ENCODE measurements at regions not wholly inside any gene's neighbourhood (a gene's known extent, or its start where the extent isn't known, plus 50 kb on each side); places are given as distances from the start of the nearest gene placed in this dataset.

DNA sequence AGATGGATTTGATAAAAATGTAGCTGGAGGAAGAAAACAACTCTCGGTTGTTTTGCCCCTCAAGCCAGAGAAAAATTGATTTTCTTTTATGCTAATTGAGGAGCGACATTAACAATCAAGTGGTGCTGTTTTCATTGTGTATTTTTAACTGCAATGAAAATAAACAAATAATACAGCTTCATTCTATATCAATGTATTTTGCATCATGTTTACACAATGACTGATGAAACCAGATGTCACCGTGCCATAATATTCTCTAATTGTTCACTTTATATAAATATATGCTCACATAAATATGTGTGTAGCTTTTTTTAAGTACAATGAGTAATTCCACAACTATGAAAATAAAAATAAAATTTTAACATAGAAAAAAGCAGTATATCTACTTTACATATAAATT lies 139.0 kb upstream of the PRDM9 start:
- DNase-seq: no peak
- Histone ChIP-seq H3K4me1 (no peaks in the 10 kb centered on the region), H3K36me3 (ENCODE audit: control insufficient read depth, insufficient read depth, low read length) (no peaks in the 10 kb centered on the region), H3K9me3 (no peaks in the 10 kb centered on the region), H3K27me3 (replicated peaks; ENCODE audit: control insufficient read depth, insufficient read depth, low read length) (no peaks in the 10 kb centered on the region), H3K4me3 (ENCODE audit: low read depth, low read length) (no peak overlapping the region)
- BruUV-seq (replicated peaks): no TSS peak
- intact Hi-C loops (cut with micrococcal nuclease; ENCODE audit: unreplicated experiment): no loop called here
- Mint-ChIP-seq H3K9me3 (ENCODE audit: unreplicated experiment) (no peaks in the 10 kb centered on the region), H3K27ac (ENCODE audit: unreplicated experiment) (no peak overlapping the region), H3K27me3 (ENCODE audit: insufficient read depth, unreplicated experiment) (no peaks in the 10 kb centered on the region), H3K36me3 (ENCODE audit: insufficient read depth, unreplicated experiment) (no peaks in the 10 kb centered on the region), H3K4me1 (ENCODE audit: low read depth, unreplicated experiment) (no peaks in the 10 kb centered on the region), H3K4me3 (ENCODE audit: unreplicated experiment) (no peak overlapping the region)
- POLR2A ChIA-PET: no interaction called here
- TF ChIP-seq, protein P1, sequence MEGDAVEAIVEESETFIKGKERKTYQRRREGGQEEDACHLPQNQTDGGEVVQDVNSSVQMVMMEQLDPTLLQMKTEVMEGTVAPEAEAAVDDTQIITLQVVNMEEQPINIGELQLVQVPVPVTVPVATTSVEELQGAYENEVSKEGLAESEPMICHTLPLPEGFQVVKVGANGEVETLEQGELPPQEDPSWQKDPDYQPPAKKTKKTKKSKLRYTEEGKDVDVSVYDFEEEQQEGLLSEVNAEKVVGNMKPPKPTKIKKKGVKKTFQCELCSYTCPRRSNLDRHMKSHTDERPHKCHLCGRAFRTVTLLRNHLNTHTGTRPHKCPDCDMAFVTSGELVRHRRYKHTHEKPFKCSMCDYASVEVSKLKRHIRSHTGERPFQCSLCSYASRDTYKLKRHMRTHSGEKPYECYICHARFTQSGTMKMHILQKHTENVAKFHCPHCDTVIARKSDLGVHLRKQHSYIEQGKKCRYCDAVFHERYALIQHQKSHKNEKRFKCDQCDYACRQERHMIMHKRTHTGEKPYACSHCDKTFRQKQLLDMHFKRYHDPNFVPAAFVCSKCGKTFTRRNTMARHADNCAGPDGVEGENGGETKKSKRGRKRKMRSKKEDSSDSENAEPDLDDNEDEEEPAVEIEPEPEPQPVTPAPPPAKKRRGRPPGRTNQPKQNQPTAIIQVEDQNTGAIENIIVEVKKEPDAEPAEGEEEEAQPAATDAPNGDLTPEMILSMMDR (IDR thresholded peaks at IDR 0.05; ENCODE audit: insufficient read depth in 1 of 2, low read depth in 1 of 2, low read length in 1 of 2, severe bottlenecking in 1 of 2, unreplicated experiment in 1 of 2): no peak
- CTCF ChIA-PET: no interaction called here

DNA sequence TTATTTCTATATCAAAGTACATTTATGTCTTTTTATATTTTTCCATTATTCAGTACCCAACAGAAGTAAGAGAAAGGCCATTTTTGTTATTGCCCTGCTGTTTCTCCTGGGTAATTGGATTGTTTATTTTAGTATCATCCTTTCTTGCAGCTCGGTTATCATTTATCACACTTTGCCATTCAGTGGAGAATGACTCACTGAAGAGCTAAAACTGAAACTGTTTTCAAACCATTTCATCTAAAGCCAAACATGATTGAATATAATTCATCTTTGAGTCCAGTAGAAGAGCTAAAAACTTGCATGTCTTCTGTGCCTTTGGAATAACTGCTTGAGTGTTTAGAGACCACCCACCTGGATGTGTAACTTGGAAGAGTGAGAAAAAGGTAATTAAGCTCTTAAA lies 139.5 kb upstream of the PRDM9 start:
- POLR2A ChIA-PET: no interaction called here
- Histone ChIP-seq H3K36me3 (ENCODE audit: control insufficient read depth, insufficient read depth, low read length) (no peaks in the 10 kb centered on the region), H3K4me3 (ENCODE audit: low read depth, low read length) (no peak overlapping the region), H3K27me3 (replicated peaks; ENCODE audit: control insufficient read depth, insufficient read depth, low read length) (no peaks in the 10 kb centered on the region), H3K4me1 (no peaks in the 10 kb centered on the region), H3K9me3 (no peaks in the 10 kb centered on the region)
- CTCF ChIA-PET: no interaction called here
- BruUV-seq (replicated peaks): no TSS peak
- Mint-ChIP-seq H3K36me3 (ENCODE audit: insufficient read depth, unreplicated experiment) (no peaks in the 10 kb centered on the region), H3K27ac (ENCODE audit: unreplicated experiment) (no peak overlapping the region), H3K4me1 (ENCODE audit: low read depth, unreplicated experiment) (no peaks in the 10 kb centered on the region), H3K27me3 (ENCODE audit: insufficient read depth, unreplicated experiment) (no peaks in the 10 kb centered on the region), H3K9me3 (ENCODE audit: unreplicated experiment) (no peaks in the 10 kb centered on the region), H3K4me3 (ENCODE audit: unreplicated experiment) (no peak overlapping the region)
- intact Hi-C loops (cut with micrococcal nuclease; ENCODE audit: unreplicated experiment): no loop called here
- TF ChIP-seq, protein P1 (IDR thresholded peaks at IDR 0.05; ENCODE audit: insufficient read depth in 1 of 2, low read depth in 1 of 2, low read length in 1 of 2, severe bottlenecking in 1 of 2, unreplicated experiment in 1 of 2): no peak
- DNase-seq: no peak

DNA sequence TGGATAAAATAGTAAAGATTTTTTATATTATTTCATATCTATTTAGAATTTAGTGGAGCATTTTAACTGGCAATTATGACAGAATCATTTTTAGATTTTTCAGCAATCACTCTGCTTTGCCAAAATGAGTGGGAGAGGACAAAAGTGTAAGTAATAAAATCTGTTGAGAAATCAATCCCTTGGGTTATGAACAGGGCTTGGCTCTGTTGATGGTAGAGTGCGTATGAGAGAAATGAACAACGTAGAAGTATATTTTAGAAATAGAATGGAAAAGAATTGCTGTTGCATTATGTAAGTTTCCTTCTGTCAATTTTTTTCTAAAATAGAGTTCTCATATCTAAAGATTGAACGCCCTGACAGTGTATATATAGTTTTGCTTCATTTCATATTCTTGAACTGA lies 154.1 kb upstream of the PRDM9 start:
- Histone ChIP-seq H3K9me3 (no peaks in the 10 kb centered on the region), H3K27me3 (replicated peaks; ENCODE audit: control insufficient read depth, insufficient read depth, low read length) (no peaks in the 10 kb centered on the region), H3K4me3 (ENCODE audit: low read depth, low read length) (no peak overlapping the region), H3K4me1 (no peaks in the 10 kb centered on the region), H3K36me3 (ENCODE audit: control insufficient read depth, insufficient read depth, low read length) (no peaks in the 10 kb centered on the region)
- TF ChIP-seq, protein P1 (IDR thresholded peaks at IDR 0.05; ENCODE audit: insufficient read depth in 1 of 2, low read depth in 1 of 2, low read length in 1 of 2, severe bottlenecking in 1 of 2, unreplicated experiment in 1 of 2): no peak
- no peak overlapping the region for H3K4me3 Mint-ChIP-seq (ENCODE audit: unreplicated experiment)
- no peaks in the 10 kb centered on the region for H3K36me3 Mint-ChIP-seq (ENCODE audit: insufficient read depth, unreplicated experiment)
- intact Hi-C loops (cut with micrococcal nuclease; ENCODE audit: unreplicated experiment): loop anchor here (2.0 to 10.0 kb wide), 4 partner anchors 154 to 759 kb away; partner anchors contain the start of gene PRDM9
- peaks cover 3% of the 10 kb centered on the region for H3K27me3 Mint-ChIP-seq (ENCODE audit: insufficient read depth, unreplicated experiment)
- no peak for DNase-seq
- ChIA-PET CTCF (no interaction called here), POLR2A (no interaction called here)
- H3K27ac Mint-ChIP-seq (ENCODE audit: unreplicated experiment): no peak overlapping the region
- no peaks in the 10 kb centered on the region for H3K4me1 Mint-ChIP-seq (ENCODE audit: low read depth, unreplicated experiment)
- no TSS peak for BruUV-seq (replicated peaks)
- no peaks in the 10 kb centered on the region for H3K9me3 Mint-ChIP-seq (ENCODE audit: unreplicated experiment)

Data from Caco-2 (cell line).